PC-9 (cell line): ENCODE measurements at regions not wholly inside any gene's neighbourhood (a gene's known extent, or its start where the extent isn't known, plus 50 kb on each side); places are given as distances from the start of the nearest gene placed in this dataset.

ENCODE experiments used
- BruUV-seq: library from RNA; stranded (reverse); fragments of 400-500 nt; replicated peaks from 2 replicates; lab custom pipeline; 2021; lab: Mats Ljungman, UMichigan
- CTCF ChIA-PET: fragments of 300-600 bp; sonication (Branson Sonifier 250); formaldehyde crosslinking; loops from one replicate; lab custom pipeline; 2022; ENCODE audit warnings: antibody characterized with exemption; lab: Charles Lee
- POLR2A ChIA-PET: fragments of 300-600 bp; sonication (Branson Sonifier 250); formaldehyde crosslinking; loops from one replicate; lab custom pipeline; 2022; ENCODE audit warnings: antibody characterized with exemption; ENCODE audit not compliant: unreplicated experiment; lab: Charles Lee
- DNase-seq, 2 experiments: peaks; one replicate each; pipeline versions ENCODE4 v3.0.0 to v3.0.0-alpha.2; 2015 to 2022; ENCODE audit warnings: mixed read lengths in 1 of 2
- H2AFZ ChIP-seq: fragments of 200-600 bp; sonication (generic); 2 replicates; pipeline ENCODE4 v1.8.1; 2017; ENCODE audit warnings: antibody characterized with exemption
- H3F3A ChIP-seq: fragments of 200-600 bp; sonication (generic); 2 replicates; pipeline ENCODE4 v1.8.1; 2017; ENCODE audit warnings: antibody characterized with exemption, mild to moderate bottlenecking, low read depth; ENCODE audit not compliant: insufficient read depth
- H3K27ac ChIP-seq: fragments of 200-600 bp; sonication (generic); 2 replicates; pipeline ENCODE4 v1.6.1; 2016; ENCODE audit warnings: mixed run types
- H3K27me3 ChIP-seq: fragments of 200-600 bp; sonication (generic); 2 replicates; pipeline ENCODE4 v1.6.1; 2016; ENCODE audit warnings: low read depth, mixed run types; ENCODE audit not compliant: insufficient read depth
- H3K36me3 ChIP-seq: fragments of 200-600 bp; sonication (generic); 2 replicates; pipeline ENCODE4 v1.6.1; 2016; ENCODE audit warnings: low read depth, mixed run types
- H3K4me1 ChIP-seq: fragments of 200-600 bp; sonication (generic); replicated peaks from 2 replicates; pipeline ENCODE4 v1.6.1; 2016; ENCODE audit warnings: mixed run types; ENCODE audit not compliant: insufficient read depth
- H3K4me2 ChIP-seq: fragments of 200-600 bp; sonication (generic); 2 replicates; pipeline ENCODE4 v1.6.1; 2017; ENCODE audit warnings: mixed run types
- H3K4me3 ChIP-seq: fragments of 200-600 bp; sonication (generic); 2 replicates; pipeline ENCODE4 v1.6.1; 2016; ENCODE audit warnings: mixed run types
- H3K79me2 ChIP-seq: fragments of 200-600 bp; sonication (generic); 2 replicates; pipeline ENCODE4 v1.6.1; 2017; ENCODE audit warnings: low read depth, mixed run types
- H3K9me2 ChIP-seq: fragments of 200-600 bp; sonication (generic); 2 replicates; pipeline ENCODE4 v1.8.1; 2017; ENCODE audit warnings: mild to moderate bottlenecking; ENCODE audit not compliant: insufficient read depth
- H3K9me3 ChIP-seq: fragments of 200-600 bp; sonication (generic); 2 replicates; pipeline ENCODE4 v1.8.1; 2016; ENCODE audit warnings: low read depth; ENCODE audit not compliant: insufficient read depth
- H4K20me1 ChIP-seq: fragments of 200-600 bp; sonication (generic); 2 replicates; pipeline ENCODE4 v1.8.1; 2017; ENCODE audit not compliant: insufficient read depth
- CTCF ChIP-seq: fragments of 200-600 bp; sonication (generic); conservative IDR thresholded peaks from 2 replicates; pipeline ENCODE4 v1.6.1; 2017; ENCODE audit warnings: mixed run types, antibody characterized with exemption, mild to moderate bottlenecking, moderate library complexity
- EZH2 ChIP-seq: fragments of 200-600 bp; sonication (generic); IDR thresholded peaks from 2 replicates; pipeline ENCODE4 v1.8.0; 2017; ENCODE audit warnings: antibody characterized with exemption, low read depth
- intact Hi-C: fragments of 100-400 bp; cut with micrococcal nuclease; formaldehyde crosslinking; loops from one replicate; pipeline ENCODE4 v1.10.0; 2022; ENCODE audit not compliant: unreplicated experiment

- no peak for TF ChIP-seq EZH2
- no peak for TF ChIP-seq CTCF
- H3K36me3 ChIP-seq, result no peaks in the 10 kb centered on the region
- peak overlapping the region; percentile 44; the same call in 1 of the 2 replicates for H3K4me2 ChIP-seq
- H3K9me3 ChIP-seq, result no peaks in the 10 kb centered on the region
- no TSS peak for BruUV-seq
- 0 out of 2 replicates have a peak overlapping the region, but pooled peaks have one; percentile 29 for H3K27ac ChIP-seq
- H3F3A ChIP-seq, result no peaks in the 10 kb centered on the region
- H3K4me3 ChIP-seq, result no peak overlapping the region
- no peaks in the 10 kb centered on the region for H4K20me1 ChIP-seq
- no peak for DNase-seq
- ChIA-PET CTCF (no interaction called here), POLR2A (no interaction called here)
- H3K79me2 ChIP-seq, result no peaks in the 10 kb centered on the region
- H3K27me3 ChIP-seq, result no peaks in the 10 kb centered on the region
- H3K4me1 ChIP-seq, result peaks cover 14% of the 10 kb centered on the region
- no peak overlapping the region for H2AFZ ChIP-seq
- intact Hi-C loops, result loop anchor here (10.0 kb wide), 1 partner anchor 121 kb away; no protein-coding TSS in a partner anchor
- H3K9me2 ChIP-seq, result no peaks in the 10 kb centered on the region
Measured at GRCh38 chr10:28983799-28984198, 305.1 kb upstream of the LYZL1 start.

GRCh38 chr10:28984431-28984830, 304.4 kb upstream of the LYZL1 start:
- H3K9me2 ChIP-seq, result no peaks in the 10 kb centered on the region
- intact Hi-C loops, result loop anchor here (10.0 kb wide), 1 partner anchor 120 kb away; no protein-coding TSS in a partner anchor
- peaks cover 14% of the 10 kb centered on the region for H3K4me1 ChIP-seq
- no peak overlapping the region for H3K27ac ChIP-seq
- TF ChIP-seq EZH2, result no peak
- no peak overlapping the region for H2AFZ ChIP-seq
- H4K20me1 ChIP-seq, result no peaks in the 10 kb centered on the region
- DNase-seq, result peak; percentile 75 to 77
- H3K4me3 ChIP-seq, result no peak overlapping the region
- H3K36me3 ChIP-seq, result no peaks in the 10 kb centered on the region
- no peaks in the 10 kb centered on the region for H3F3A ChIP-seq
- H3K27me3 ChIP-seq, result no peaks in the 10 kb centered on the region
- no peaks in the 10 kb centered on the region for H3K79me2 ChIP-seq
- CTCF ChIA-PET, result no interaction called here
- no peaks in the 10 kb centered on the region for H3K9me3 ChIP-seq
- POLR2A ChIA-PET, result no interaction called here
- peak overlapping the region; percentile 44; the same call in 1 of the 2 replicates for H3K4me2 ChIP-seq
- BruUV-seq, result no TSS peak

GRCh38 chr10:28985137-28985885, 303.6 kb upstream of the LYZL1 start:
- no peak overlapping the region for H3K4me2 ChIP-seq
- no peaks in the 10 kb centered on the region for H3K9me3 ChIP-seq
- POLR2A ChIA-PET, result no interaction called here
- intact Hi-C loops, result loop anchor here (10.0 kb wide), 1 partner anchor 119 kb away; no protein-coding TSS in a partner anchor
- H3K9me2 ChIP-seq, result no peaks in the 10 kb centered on the region
- no peaks in the 10 kb centered on the region for H3K79me2 ChIP-seq
- H4K20me1 ChIP-seq, result no peaks in the 10 kb centered on the region
- no peak overlapping the region for H2AFZ ChIP-seq
- peaks cover 14% of the 10 kb centered on the region for H3K4me1 ChIP-seq
- BruUV-seq, result no TSS peak
- no peaks in the 10 kb centered on the region for H3K36me3 ChIP-seq
- no peak for DNase-seq
- no peak overlapping the region for H3K4me3 ChIP-seq
- no peak overlapping the region for H3K27ac ChIP-seq
- no peak for TF ChIP-seq CTCF
- no peak for TF ChIP-seq EZH2
- no peaks in the 10 kb centered on the region for H3K27me3 ChIP-seq
- H3F3A ChIP-seq, result no peaks in the 10 kb centered on the region
- CTCF ChIA-PET, result no interaction called here
